Gastroesophageal sphincter (tissue), 4 donors: ENCODE measurements at regions not wholly inside any gene's neighbourhood (a gene's known extent, or its start where the extent isn't known, plus 50 kb on each side); places are given as distances from the start of the nearest gene placed in this dataset.

Experiments
- ATAC-seq: fragments of 150-250 bp; one replicate; pipeline ENCODE4 v1.9.1; 2016; ENCODE audit warnings: mild to moderate bottlenecking, moderate library complexity
- H3K27ac ChIP-seq, 4 donors: fragments of 200-600 bp; sonication (generic) in 3 of 4; 1 replicate in 3 of 4; 2 replicates in 1 of 4; pipeline ENCODE4 v1.5.1; 2016 to 2019
- H3K27me3 ChIP-seq: fragments of 200-600 bp; sonication (generic); one replicate; pipeline ENCODE4 v1.5.1; 2019
- H3K36me3 ChIP-seq, 2 donors: fragments of 200-600 bp; sonication (generic); one replicate each; pipeline ENCODE4 v1.5.1; 2019; ENCODE audit warnings: control low read depth in 1 of 2
- H3K4me1 ChIP-seq, 3 donors: fragments of 200-600 bp; sonication (generic); 1 replicate in 2 of 3; 2 replicates in 1 of 3; pipeline ENCODE4 v1.5.1; 2016 to 2019; ENCODE audit warnings: control low read depth in 2 of 3
- H3K4me3 ChIP-seq, 2 donors: fragments of 200-600 bp; sonication (generic); one replicate each; pipeline ENCODE4 v1.5.1; 2019; ENCODE audit warnings: mild to moderate bottlenecking in 1 of 2, moderate library complexity in 1 of 2
- H3K9me3 ChIP-seq, 3 donors: fragments of 200-600 bp; sonication (generic); one replicate each; pipeline ENCODE4 v1.5.1; 2017 to 2019; ENCODE audit warnings: control low read depth in 2 of 3
- CTCF ChIP-seq, 4 experiments: fragments of 200-600 bp in 2 of 4; fragments of 450-650 bp in 2 of 4; sonication (generic) in 1 of 4; IDR thresholded peaks; one replicate each; pipeline ENCODE4 v1.5.1; 2017 to 2019; ENCODE audit warnings: antibody characterized with exemption in 4 of 4, mild to moderate bottlenecking in 2 of 4, moderate library complexity in 2 of 4
- EP300 ChIP-seq: sonication (generic); formaldehyde crosslinking; IDR thresholded peaks from one replicate; pipeline ENCODE4 v1.6.1; 2017; ENCODE audit warnings: antibody characterized with exemption, mild to moderate bottlenecking
- POLR2A ChIP-seq, 2 donors: fragments of 450-650 bp; IDR thresholded peaks; one replicate each; pipeline ENCODE4 v1.6.1; 2017; ENCODE audit warnings: antibody characterized with exemption in 2 of 2, mild to moderate bottlenecking in 2 of 2, moderate library complexity in 1 of 2
- POLR2AphosphoS5 ChIP-seq: sonication (generic); formaldehyde crosslinking; IDR thresholded peaks from one replicate; pipeline ENCODE4 v1.6.1; 2017; ENCODE audit warnings: antibody characterized with exemption
- WGBS, 2 donors: methylation state at CpG; one replicate each; pipeline ENCODE4 v1.1.5; 2018; ENCODE audit warnings: low coverage in 1 of 2; 5-methylcytosine and 5-hydroxymethylcytosine counted together

- no peaks in the 10 kb centered on the region for H3K4me1 ChIP-seq
- no peak overlapping the region for H3K4me3 ChIP-seq
- 51 to 58% methylated on average over 2 to 3 of the region's 6 CpGs for WGBS, 2 donors
- no peak for TF ChIP-seq EP300
- no peak for TF ChIP-seq POLR2AphosphoS5
- TF ChIP-seq POLR2A (IDR thresholded peaks at IDR 0.05), result no peak
- no peak for TF ChIP-seq CTCF (IDR thresholded peaks at IDR 0.05)
- ATAC-seq, result no peak
- H3K36me3 ChIP-seq, result no peaks in the 10 kb centered on the region
- no peak overlapping the region for H3K27ac ChIP-seq
- no peaks in the 10 kb centered on the region for H3K27me3 ChIP-seq
- no peaks in the 10 kb centered on the region for H3K9me3 ChIP-seq
Measured at GRCh38 chr7:35336444-35336843, 82.5 kb upstream of the TBX20 start.

- Histone ChIP-seq H3K27me3 (no peaks in the 10 kb centered on the region), H3K36me3 (no peaks in the 10 kb centered on the region), H3K4me1 (no peaks in the 10 kb centered on the region), H3K27ac (no peak overlapping the region), H3K4me3 (no peak overlapping the region), H3K9me3 (no peaks in the 10 kb centered on the region)
- WGBS, 2 donors, result 42 to 69% methylated on average over 2 to 3 of the region's 3 CpGs
- ATAC-seq, result no peak
- TF ChIP-seq POLR2A (IDR thresholded peaks at IDR 0.05) (no peak), EP300 (no peak), POLR2AphosphoS5 (no peak), CTCF (IDR thresholded peaks at IDR 0.05) (no peak)
Measured at GRCh38 chr7:35334506-35334905, 80.6 kb upstream of the TBX20 start.

GRCh38 chr7:35333265-35333664 lies 79.4 kb upstream of the TBX20 start:
- TF ChIP-seq EP300 (no peak), CTCF (IDR thresholded peaks at IDR 0.05) (no peak), POLR2AphosphoS5 (no peak), POLR2A (IDR thresholded peaks at IDR 0.05) (no peak)
- Histone ChIP-seq H3K9me3 (no peaks in the 10 kb centered on the region), H3K4me3 (no peak overlapping the region), H3K4me1 (no peaks in the 10 kb centered on the region), H3K27ac (no peak overlapping the region), H3K36me3 (no peaks in the 10 kb centered on the region), H3K27me3 (no peaks in the 10 kb centered on the region)
- ATAC-seq, result no peak
- 56 to 93% methylated on average over 3 of the region's 3 CpGs for WGBS, 2 donors

- Histone ChIP-seq H3K9me3 (no peaks in the 10 kb centered on the region), H3K27ac (no peak overlapping the region), H3K36me3 (no peaks in the 10 kb centered on the region), H3K27me3 (no peaks in the 10 kb centered on the region), H3K4me3 (no peak overlapping the region), H3K4me1 (no peaks in the 10 kb centered on the region)
- no peak for ATAC-seq
- TF ChIP-seq EP300 (no peak), POLR2AphosphoS5 (no peak), CTCF (IDR thresholded peaks at IDR 0.05) (no peak), POLR2A (IDR thresholded peaks at IDR 0.05) (no peak)
- WGBS, 2 donors, result 70 to 75% methylated on average over 9 to 12 of the region's 20 CpGs
Measured at GRCh38 chr7:35331730-35332678, 78.1 kb upstream of the TBX20 start.

- TF ChIP-seq EP300 (no peak), CTCF (IDR thresholded peaks at IDR 0.05) (no peak), POLR2AphosphoS5 (no peak), POLR2A (IDR thresholded peaks at IDR 0.05) (no peak)
- H3K27ac ChIP-seq, result no peak overlapping the region
- H3K4me3 ChIP-seq, result no peak overlapping the region
- ATAC-seq, result no peak
- 73 to 100% methylated on average over 1 of the region's 1 CpG for WGBS, 2 donors
- H3K9me3 ChIP-seq, result peaks cover 0 to 4% (median 0%) of the 10 kb centered on the region in 3 donors
- H3K4me1 ChIP-seq, result no peaks in the 10 kb centered on the region
- H3K27me3 ChIP-seq, result no peaks in the 10 kb centered on the region
- no peaks in the 10 kb centered on the region for H3K36me3 ChIP-seq
Measured at GRCh38 chr7:35329026-35329425, 75.1 kb upstream of the TBX20 start.
